Body of pancreas (tissue), 4 donors: ENCODE measurements at regions not wholly inside any gene's neighbourhood (a gene's known extent, or its start where the extent isn't known, plus 50 kb on each side); places are given as distances from the start of the nearest gene placed in this dataset.

Experiments
- ATAC-seq: fragments of 150-250 bp; one replicate; pipeline ENCODE4 v1.9.1; 2016
- DNase-seq, 4 donors: peaks; one replicate each; pipeline ENCODE4 v3.0.0-alpha.2; 2019
- H3K27ac ChIP-seq, 4 donors: fragments of 200-600 bp; sonication (generic); 1 replicate in 3 of 4; 2 replicates in 1 of 4; pipeline versions ENCODE4 v1.5.1 to v1.6.1; 2016 to 2019; ENCODE audit warnings: mild to moderate bottlenecking in 1 of 4, mixed read lengths in 1 of 4, moderate library complexity in 1 of 4
- H3K27me3 ChIP-seq, 2 donors: fragments of 200-600 bp; sonication (generic); one replicate each; pipeline ENCODE4 v1.6.0; 2016; ENCODE audit warnings: mild to moderate bottlenecking in 1 of 2
- H3K36me3 ChIP-seq, 2 donors: fragments of 200-600 bp; sonication (generic); replicated peaks in 1 of 2; 2 replicates each; pipeline ENCODE4 v1.5.1; 2016; ENCODE audit warnings: low read depth in 2 of 2; ENCODE audit not compliant: insufficient read depth in 1 of 2
- H3K4me1 ChIP-seq: fragments of 200-600 bp; sonication (generic); one replicate; pipeline ENCODE4 v1.6.0; 2016
- H3K4me3 ChIP-seq, 2 donors: fragments of 200-600 bp; sonication (generic); 1 replicate in 1 of 2; 2 replicates in 1 of 2; pipeline ENCODE4 v1.5.1; 2016 to 2019
- H3K9me3 ChIP-seq, 3 donors: fragments of 200-600 bp; sonication (generic); 1 replicate in 2 of 3; 2 replicates in 1 of 3; pipeline ENCODE4 v1.5.1; 2016
- POLR2A ChIP-seq, 3 donors: fragments of 450-650 bp; IDR thresholded peaks; one replicate each; pipeline ENCODE4 v1.6.1; 2016; ENCODE audit warnings: antibody characterized with exemption in 3 of 3, mild to moderate bottlenecking in 2 of 3
- WGBS, 2 donors: methylation state at CpG; one replicate each; pipeline ENCODE4 v1.1.5; 2017; 5-methylcytosine and 5-hydroxymethylcytosine counted together
- intact Hi-C: fragments of 100-400 bp; cut with DNase I; formaldehyde crosslinking; loops from one replicate; pipeline ENCODE4 v1.15.1; 2023
- TF ChIP-seq, protein P1 (sequence below), 7 experiments: fragments of 450-650 bp in 4 of 7; fragments of 200-600 bp in 3 of 7; sonication (generic) in 3 of 7; IDR thresholded peaks; one replicate each; pipeline ENCODE4 v1.5.1; 2016 to 2019; ENCODE audit warnings: antibody characterized with exemption in 7 of 7

DNA sequence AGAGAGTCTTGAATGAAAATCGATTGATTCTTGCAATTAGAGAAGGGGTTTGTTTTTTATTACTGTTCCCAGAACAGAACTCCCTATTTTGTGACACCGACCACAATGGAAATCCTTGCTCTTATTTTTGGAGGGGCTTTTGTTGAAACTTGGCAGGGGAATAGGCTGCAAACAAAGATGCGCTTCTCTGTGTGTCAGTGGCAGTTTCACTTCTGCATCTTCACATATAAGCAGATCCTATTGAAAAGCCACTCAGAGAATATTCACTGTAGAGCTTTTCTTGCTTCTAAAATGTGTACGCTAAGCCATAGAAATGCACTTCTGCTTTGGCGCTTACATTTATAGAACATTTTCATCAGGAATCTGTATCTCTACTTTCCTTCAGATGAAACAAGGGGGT, 1822.4 kb upstream of the SEL1L start:
- Histone ChIP-seq H3K27ac (no peak overlapping the region), H3K36me3 (no peaks in the 10 kb centered on the region), H3K9me3 (no peaks in the 10 kb centered on the region), H3K4me1 (no peaks in the 10 kb centered on the region), H3K27me3 (no peaks in the 10 kb centered on the region), H3K4me3 (no peak overlapping the region)
- 89% methylated on average over 5 of the region's 5 CpGs for WGBS, 2 donors
- intact Hi-C loops, result no loop called here
- TF ChIP-seq, protein P1, sequence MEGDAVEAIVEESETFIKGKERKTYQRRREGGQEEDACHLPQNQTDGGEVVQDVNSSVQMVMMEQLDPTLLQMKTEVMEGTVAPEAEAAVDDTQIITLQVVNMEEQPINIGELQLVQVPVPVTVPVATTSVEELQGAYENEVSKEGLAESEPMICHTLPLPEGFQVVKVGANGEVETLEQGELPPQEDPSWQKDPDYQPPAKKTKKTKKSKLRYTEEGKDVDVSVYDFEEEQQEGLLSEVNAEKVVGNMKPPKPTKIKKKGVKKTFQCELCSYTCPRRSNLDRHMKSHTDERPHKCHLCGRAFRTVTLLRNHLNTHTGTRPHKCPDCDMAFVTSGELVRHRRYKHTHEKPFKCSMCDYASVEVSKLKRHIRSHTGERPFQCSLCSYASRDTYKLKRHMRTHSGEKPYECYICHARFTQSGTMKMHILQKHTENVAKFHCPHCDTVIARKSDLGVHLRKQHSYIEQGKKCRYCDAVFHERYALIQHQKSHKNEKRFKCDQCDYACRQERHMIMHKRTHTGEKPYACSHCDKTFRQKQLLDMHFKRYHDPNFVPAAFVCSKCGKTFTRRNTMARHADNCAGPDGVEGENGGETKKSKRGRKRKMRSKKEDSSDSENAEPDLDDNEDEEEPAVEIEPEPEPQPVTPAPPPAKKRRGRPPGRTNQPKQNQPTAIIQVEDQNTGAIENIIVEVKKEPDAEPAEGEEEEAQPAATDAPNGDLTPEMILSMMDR (IDR thresholded peaks at IDR 0.05), result no peak
- no peak for TF ChIP-seq POLR2A (IDR thresholded peaks at IDR 0.05)
- DNase-seq, result no peak
- ATAC-seq, result no peak

DNA sequence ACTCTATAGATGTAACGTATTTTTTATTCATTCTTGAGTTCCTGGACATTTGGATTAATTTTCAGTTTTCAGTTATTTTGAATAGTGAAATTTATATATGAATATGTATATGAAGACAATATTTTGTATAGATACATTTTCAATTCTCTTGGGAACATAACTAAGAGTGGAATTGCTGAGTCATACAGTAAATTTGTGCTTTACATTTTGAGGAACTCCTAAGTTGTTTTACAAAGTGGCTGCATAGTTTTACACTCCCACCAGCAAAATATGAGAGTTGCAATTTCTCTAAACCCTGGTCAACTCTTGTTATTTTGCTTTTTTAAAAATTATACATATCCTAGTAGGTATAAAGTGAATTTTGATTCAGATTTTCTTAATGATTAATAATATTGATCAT, 1838.6 kb upstream of the SEL1L start:
- H3K9me3 ChIP-seq, result no peaks in the 10 kb centered on the region
- no peaks in the 10 kb centered on the region for H3K4me1 ChIP-seq
- no peak for TF ChIP-seq POLR2A (IDR thresholded peaks at IDR 0.05)
- DNase-seq (no peak), ATAC-seq (no peak)
- 80 to 83% methylated on average over 1 of the region's 1 CpG for WGBS, 2 donors
- H3K4me3 ChIP-seq, result no peak overlapping the region
- no peaks in the 10 kb centered on the region for H3K27me3 ChIP-seq
- H3K27ac ChIP-seq, result no peak overlapping the region
- no peaks in the 10 kb centered on the region for H3K36me3 ChIP-seq
- intact Hi-C loops, result no loop called here

DNA sequence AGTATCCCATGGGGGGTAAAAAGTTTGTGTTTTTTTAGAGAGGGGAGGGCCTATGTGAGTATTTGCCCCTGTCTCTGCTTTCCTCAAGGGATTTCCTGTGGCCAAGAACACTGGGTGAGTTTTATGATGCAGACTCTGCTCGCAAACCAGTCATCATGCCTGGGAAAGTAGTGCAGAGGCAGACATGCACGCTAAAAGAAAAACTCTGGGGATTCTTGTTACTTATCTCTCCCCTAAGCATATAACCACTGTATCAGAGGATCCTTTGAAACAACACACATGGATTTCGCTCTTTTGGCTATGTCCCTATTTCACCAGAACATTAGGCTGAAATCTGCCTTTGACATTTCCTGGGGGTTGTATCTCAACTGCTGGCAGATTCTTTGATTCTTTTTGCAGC, 1845.8 kb upstream of the SEL1L start:
- WGBS, 2 donors, result 81 to 83% methylated on average over 3 of the region's 3 CpGs
- Histone ChIP-seq H3K9me3 (no peaks in the 10 kb centered on the region), H3K4me3 (no peak overlapping the region), H3K27me3 (no peaks in the 10 kb centered on the region), H3K4me1 (no peaks in the 10 kb centered on the region), H3K27ac (no peak overlapping the region), H3K36me3 (no peaks in the 10 kb centered on the region)
- no peak for ATAC-seq
- intact Hi-C loops, result no loop called here
- TF ChIP-seq, protein P1 (IDR thresholded peaks at IDR 0.05), result no peak
- TF ChIP-seq POLR2A (IDR thresholded peaks at IDR 0.05), result no peak
- no peak for DNase-seq

DNA sequence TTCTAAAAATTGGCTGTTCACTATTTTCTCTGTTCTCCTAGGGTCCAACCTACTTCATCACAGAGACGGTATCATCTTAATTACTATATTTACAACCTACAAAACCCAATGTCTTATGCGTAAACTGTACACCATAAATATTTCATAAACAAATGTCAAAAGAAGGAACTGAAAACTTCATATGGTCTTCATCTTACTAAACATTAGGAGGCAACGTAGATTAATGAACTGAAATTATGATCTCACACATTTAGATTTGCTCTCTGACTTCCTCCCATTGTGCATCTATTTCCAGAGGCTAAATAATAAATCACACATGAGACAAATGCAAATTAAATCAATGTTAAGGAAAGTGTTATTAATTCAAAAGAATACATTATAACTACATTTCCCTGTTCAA, 1850.6 kb upstream of the SEL1L start:
- TF ChIP-seq POLR2A (IDR thresholded peaks at IDR 0.05), result no peak
- TF ChIP-seq, protein P1 (IDR thresholded peaks at IDR 0.05), result no peak
- no peak for DNase-seq
- H3K4me1 ChIP-seq, result no peaks in the 10 kb centered on the region
- no peak overlapping the region for H3K4me3 ChIP-seq
- intact Hi-C loops, result no loop called here
- no peak for ATAC-seq
- 70 to 90% methylated on average over 3 of the region's 3 CpGs for WGBS, 2 donors
- H3K27ac ChIP-seq, result no peak overlapping the region
- no peaks in the 10 kb centered on the region for H3K27me3 ChIP-seq
- H3K36me3 ChIP-seq, result no peaks in the 10 kb centered on the region
- H3K9me3 ChIP-seq, result no peaks in the 10 kb centered on the region

DNA sequence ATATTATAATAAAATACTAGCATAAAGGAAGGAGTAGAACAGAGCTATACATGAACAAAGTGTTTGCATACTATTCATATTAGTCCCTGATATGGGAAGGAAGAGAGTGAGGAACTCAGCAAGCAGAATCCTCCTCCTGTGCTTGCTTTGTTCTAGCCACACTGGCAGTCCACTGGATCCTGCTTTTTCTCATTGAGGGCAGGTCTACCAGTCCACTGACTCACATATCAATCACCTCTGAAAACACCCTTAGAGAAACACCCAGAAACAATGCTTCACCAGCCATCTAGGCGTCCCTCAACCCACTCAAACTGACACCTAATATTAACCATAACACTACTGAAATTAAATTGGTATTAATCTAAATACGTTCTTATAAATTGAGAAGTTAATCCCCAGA, 1861.7 kb upstream of the SEL1L start:
- TF ChIP-seq, protein P1 (IDR thresholded peaks at IDR 0.05), result no peak
- TF ChIP-seq POLR2A (IDR thresholded peaks at IDR 0.05), result no peak
- ATAC-seq, result no peak
- no peaks in the 10 kb centered on the region for H3K9me3 ChIP-seq
- no peaks in the 10 kb centered on the region for H3K27me3 ChIP-seq
- H3K4me1 ChIP-seq, result no peaks in the 10 kb centered on the region
- no peak for DNase-seq
- H3K27ac ChIP-seq, result no peak overlapping the region
- intact Hi-C loops, result no loop called here
- 65 to 75% methylated on average over 2 of the region's 2 CpGs for WGBS, 2 donors
- no peak overlapping the region for H3K4me3 ChIP-seq
- no peaks in the 10 kb centered on the region for H3K36me3 ChIP-seq
